Keratinocyte (primary cell): ENCODE measurements at regions not wholly inside any gene's neighbourhood (a gene's known extent, or its start where the extent isn't known, plus 50 kb on each side); places are given as distances from the start of the nearest gene placed in this dataset.
A peak's percentile ranks its signal among the peaks of the same experiment; 100 is the strongest.

Source experiments
- DNase-seq: peaks from one replicate; pipeline ENCODE4 v3.0.0-alpha.2; 2011; ENCODE audit warnings: low read depth, missing footprints, low spot score
- FAIRE-seq: peaks from 2 replicates; lab custom pipeline; 2011; peaks lifted over from hg19 to GRCh38; lab: Jason Lieb, UNC
- H2AFZ ChIP-seq: 2 replicates; pipeline ENCODE4 v1.6.0; 2012; ENCODE audit warnings: low read length, control low read depth, inconsistent platforms; ENCODE audit not compliant: control insufficient read depth
- H3K27ac ChIP-seq: 2 replicates; pipeline ENCODE4 v1.5.1; 2011; ENCODE audit warnings: low read length; ENCODE audit not compliant: control insufficient read depth, insufficient read depth
- H3K27me3 ChIP-seq: 3 replicates; pipeline ENCODE4 v1.6.0; 2011; ENCODE audit warnings: low read length; ENCODE audit not compliant: control insufficient read depth, insufficient read depth; ENCODE audit errors: extremely low read depth
- H3K36me3 ChIP-seq, 2 experiments: 2 replicates in 1 of 2; 3 replicates in 1 of 2; pipeline ENCODE4 v1.5.1; 2011; ENCODE audit warnings: low read length in 2 of 2, mild to moderate bottlenecking in 1 of 2; ENCODE audit not compliant: control insufficient read depth in 2 of 2, insufficient read depth in 2 of 2; ENCODE audit errors: extremely low read depth in 1 of 2
- H3K4me1 ChIP-seq: 3 replicates; pipeline ENCODE4 v1.5.1; 2011; ENCODE audit warnings: low read length; ENCODE audit not compliant: control insufficient read depth, insufficient read depth; ENCODE audit errors: extremely low read depth
- H3K4me2 ChIP-seq: 3 replicates; pipeline ENCODE4 v1.6.0; 2011; ENCODE audit warnings: low read depth, low read length; ENCODE audit not compliant: control insufficient read depth, insufficient read depth; ENCODE audit errors: extremely low read depth
- H3K4me3 ChIP-seq, 3 experiments: fragments of 200-600 bp in 1 of 3; sonication (generic) in 1 of 3; 2 replicates in 2 of 3; 3 replicates in 1 of 3; pipeline ENCODE4 v1.5.1; 2011 to 2016; ENCODE audit warnings: low read length in 3 of 3, mild to moderate bottlenecking in 3 of 3, control low read depth in 2 of 3, inconsistent platforms in 1 of 3, low read depth in 1 of 3, mixed read lengths in 1 of 3, mixed run types in 1 of 3, moderate library complexity in 1 of 3; ENCODE audit not compliant: control insufficient read depth in 2 of 3, insufficient read depth in 2 of 3; ENCODE audit errors: extremely low read depth in 1 of 3
- H3K79me2 ChIP-seq: 2 replicates; pipeline ENCODE4 v1.6.0; 2012; ENCODE audit warnings: low read length; ENCODE audit not compliant: control insufficient read depth, insufficient read depth
- H3K9ac ChIP-seq: 3 replicates; pipeline ENCODE4 v1.6.0; 2011; ENCODE audit warnings: low read length; ENCODE audit not compliant: control insufficient read depth, insufficient read depth; ENCODE audit errors: extremely low read depth
- H3K9me1 ChIP-seq: 3 replicates; pipeline ENCODE4 v1.6.0; 2011; ENCODE audit warnings: low read length; ENCODE audit not compliant: control insufficient read depth, insufficient read depth; ENCODE audit errors: extremely low read depth
- H3K9me3 ChIP-seq: 2 replicates; pipeline ENCODE4 v1.5.1; 2012; ENCODE audit warnings: low read depth, low read length; ENCODE audit not compliant: control insufficient read depth
- H4K20me1 ChIP-seq: 3 replicates; pipeline ENCODE4 v1.6.0; 2011; ENCODE audit warnings: low read length; ENCODE audit not compliant: control insufficient read depth, insufficient read depth; ENCODE audit errors: extremely low read depth
- CTCF ChIP-seq, 3 experiments: IDR thresholded peaks in 1 of 3; conservative IDR thresholded peaks in 1 of 3; optimal IDR thresholded peaks in 1 of 3; 2 replicates in 2 of 3; 3 replicates in 1 of 3; pipeline versions ENCODE3 to v1.5.1; 2011; ENCODE audit warnings: low read length in 3 of 3, mild to moderate bottlenecking in 3 of 3, moderate library complexity in 2 of 3, control low read depth in 1 of 3, inconsistent platforms in 1 of 3; ENCODE audit not compliant: insufficient read depth in 2 of 3; ENCODE audit errors: extremely low read depth in 1 of 3
- EZH2 ChIP-seq: IDR thresholded peaks from one replicate; pipeline ENCODE4 v1.6.1; 2012; ENCODE audit warnings: inconsistent platforms, mild to moderate bottlenecking, low read length, moderate library complexity
- dilution Hi-C: fragments of 300-500 bp; cut with MboI; formaldehyde crosslinking; loops from one replicate; pipeline ENCODE4 v1.7.0; 2020; ENCODE audit warnings: low sequenced_read_pairs; ENCODE audit not compliant: extremely low pct_ligation_motif_present

GRCh38 chr14:71521238-71522135 lies 410.7 kb upstream of the RGS6 start:
- Histone ChIP-seq H3K4me3 (no peak overlapping the region), H3K36me3 (no peaks in the 10 kb centered on the region), H2AFZ (no peak overlapping the region), H3K4me1 (no peaks in the 10 kb centered on the region), H3K9me1 (no peaks in the 10 kb centered on the region), H4K20me1 (peaks cover 3% of the 10 kb centered on the region), H3K4me2 (no peak overlapping the region), H3K9ac (no peak overlapping the region), H3K9me3 (no peaks in the 10 kb centered on the region), H3K27ac (no peak overlapping the region), H3K27me3 (no peaks in the 10 kb centered on the region), H3K79me2 (peaks cover 2% of the 10 kb centered on the region)
- dilution Hi-C loops = no loop called here
- TF ChIP-seq EZH2 = no peak
- no peak for TF ChIP-seq CTCF (optimal IDR thresholded peaks at IDR 0.05 in 1 of 3, IDR thresholded peaks at IDR 0.05 in 1 of 3, conservative IDR thresholded peaks at IDR 0.05 in 1 of 3; ENCODE audit: extremely low read depth in 1 of 3, insufficient read depth in 2 of 3, low read length in 3 of 3)
- FAIRE-seq = peak; percentile 13
- DNase-seq = no peak

GRCh38 chr14:71523630-71524319 lies 408.5 kb upstream of the RGS6 start:
- Histone ChIP-seq H3K27me3 (no peaks in the 10 kb centered on the region), H3K27ac (no peak overlapping the region), H3K79me2 (peaks cover 2% of the 10 kb centered on the region), H2AFZ (no peak overlapping the region), H4K20me1 (peaks cover 3% of the 10 kb centered on the region), H3K4me3 (no peak overlapping the region), H3K4me1 (no peaks in the 10 kb centered on the region), H3K4me2 (no peak overlapping the region), H3K36me3 (no peaks in the 10 kb centered on the region), H3K9ac (no peak overlapping the region), H3K9me1 (no peaks in the 10 kb centered on the region), H3K9me3 (no peaks in the 10 kb centered on the region)
- TF ChIP-seq CTCF (optimal IDR thresholded peaks at IDR 0.05 in 1 of 3, IDR thresholded peaks at IDR 0.05 in 1 of 3, conservative IDR thresholded peaks at IDR 0.05 in 1 of 3; ENCODE audit: extremely low read depth in 1 of 3, insufficient read depth in 2 of 3, low read length in 3 of 3) = no peak
- TF ChIP-seq EZH2 = no peak
- FAIRE-seq (no peak), DNase-seq (no peak)
- dilution Hi-C loops = no loop called here
